KMS-11 (cell line): ENCODE measurements at regions not wholly inside any gene's neighbourhood (a gene's known extent, or its start where the extent isn't known, plus 50 kb on each side); places are given as distances from the start of the nearest gene placed in this dataset.

Experiments
- H2AFZ ChIP-seq: fragments of 200-600 bp; sonication (generic); 2 replicates; pipeline ENCODE4 v1.6.1; 2016; ENCODE audit warnings: antibody characterized with exemption, mixed run types, low read depth
- H3K27ac ChIP-seq: fragments of 200-600 bp; sonication (generic); 2 replicates; pipeline ENCODE4 v1.6.1; 2016; ENCODE audit warnings: mild to moderate bottlenecking, mixed run types
- H3K27me3 ChIP-seq: fragments of 200-600 bp; sonication (generic); 2 replicates; pipeline ENCODE4 v1.6.1; 2017; ENCODE audit warnings: mild to moderate bottlenecking, low read depth, mixed run types, moderate library complexity; ENCODE audit not compliant: insufficient read depth
- H3K36me3 ChIP-seq: fragments of 200-600 bp; sonication (generic); 2 replicates; pipeline ENCODE4 v1.6.1; 2017; ENCODE audit warnings: mild to moderate bottlenecking, mixed run types; ENCODE audit not compliant: insufficient read depth
- H3K4me1 ChIP-seq: fragments of 200-600 bp; sonication (generic); 2 replicates; pipeline ENCODE4 v1.6.1; 2016; ENCODE audit warnings: mild to moderate bottlenecking, low read depth, mixed run types; ENCODE audit not compliant: poor library complexity, severe bottlenecking
- H3K4me2 ChIP-seq: fragments of 200-600 bp; sonication (generic); 2 replicates; pipeline ENCODE4 v1.7.0; 2016; ENCODE audit warnings: mild to moderate bottlenecking, mixed run types
- H3K4me3 ChIP-seq: fragments of 200-600 bp; sonication (generic); IDR thresholded peaks from 2 replicates; pipeline ENCODE4 v1.6.1; 2017; ENCODE audit warnings: low read depth, low read length, mixed read lengths; ENCODE audit not compliant: insufficient read depth
- H3K79me2 ChIP-seq: fragments of 200-600 bp; sonication (generic); 2 replicates; pipeline ENCODE4 v1.6.1; 2016; ENCODE audit warnings: low read depth, mixed run types; ENCODE audit not compliant: insufficient read depth
- H3K9ac ChIP-seq: fragments of 200-600 bp; sonication (generic); 2 replicates; pipeline ENCODE4 v1.6.1; 2016; ENCODE audit warnings: mild to moderate bottlenecking, mixed run types
- H4K20me1 ChIP-seq: fragments of 200-600 bp; sonication (generic); 2 replicates; pipeline ENCODE4 v1.6.1; 2016; ENCODE audit warnings: mild to moderate bottlenecking, mixed run types; ENCODE audit not compliant: insufficient read depth
- CTCF ChIP-seq: fragments of 200-600 bp; sonication (generic); conservative IDR thresholded peaks from 2 replicates; pipeline ENCODE4 v1.6.1; 2017; ENCODE audit warnings: low read depth, mild to moderate bottlenecking, antibody characterized with exemption, low read length, moderate library complexity, mixed read lengths

GRCh38 chr2:31729442-31730092, 148.8 kb upstream of the SRD5A2 start:
- H3K27ac ChIP-seq = no peak overlapping the region
- no peak overlapping the region for H3K9ac ChIP-seq
- no peak overlapping the region for H3K4me3 ChIP-seq
- TF ChIP-seq CTCF = peak; percentile 74
- no peaks in the 10 kb centered on the region for H3K4me1 ChIP-seq
- H3K27me3 ChIP-seq = no peaks in the 10 kb centered on the region
- no peaks in the 10 kb centered on the region for H3K79me2 ChIP-seq
- no peak overlapping the region for H3K4me2 ChIP-seq
- no peaks in the 10 kb centered on the region for H4K20me1 ChIP-seq
- peak overlapping the region; percentile 14; the same call in 1 of the 2 replicates for H2AFZ ChIP-seq
- no peaks in the 10 kb centered on the region for H3K36me3 ChIP-seq

- Histone ChIP-seq H3K79me2 (no peaks in the 10 kb centered on the region), H3K4me2 (no peak overlapping the region), H3K27ac (no peak overlapping the region), H2AFZ (no peak overlapping the region), H3K4me3 (no peak overlapping the region), H3K4me1 (no peaks in the 10 kb centered on the region), H3K27me3 (no peaks in the 10 kb centered on the region), H3K9ac (no peak overlapping the region), H3K36me3 (no peaks in the 10 kb centered on the region), H4K20me1 (no peaks in the 10 kb centered on the region)
- TF ChIP-seq CTCF = no peak
These were observed 148.3 kb upstream of the SRD5A2 start for GRCh38 chr2:31729065-31729439.

- Histone ChIP-seq H2AFZ (no peak overlapping the region), H3K27ac (no peak overlapping the region), H4K20me1 (no peaks in the 10 kb centered on the region), H3K4me3 (no peak overlapping the region), H3K27me3 (no peaks in the 10 kb centered on the region), H3K36me3 (no peaks in the 10 kb centered on the region), H3K79me2 (no peaks in the 10 kb centered on the region), H3K4me2 (no peak overlapping the region), H3K4me1 (no peaks in the 10 kb centered on the region), H3K9ac (no peak overlapping the region)
- no peak for TF ChIP-seq CTCF
These were observed 147.8 kb upstream of the SRD5A2 start for GRCh38 chr2:31728406-31729064.

- no peak for TF ChIP-seq CTCF
- Histone ChIP-seq H3K27ac (no peak overlapping the region), H3K4me2 (no peak overlapping the region)
These were observed 145.7 kb upstream of the SRD5A2 start for GRCh38 chr2:31726457-31726856.

More at GRCh38 chr2:31726457-31726856, 145.7 kb upstream of the SRD5A2 start:
- Histone ChIP-seq H4K20me1 (no peaks in the 10 kb centered on the region), H3K4me3 (no peak overlapping the region), H3K27me3 (no peaks in the 10 kb centered on the region), H3K9ac (no peak overlapping the region), H3K36me3 (no peaks in the 10 kb centered on the region), H3K79me2 (no peaks in the 10 kb centered on the region), H3K4me1 (no peaks in the 10 kb centered on the region), H2AFZ (no peak overlapping the region)
